ENCODE measurements at regions not wholly inside any gene's neighbourhood (a gene's known extent, or its start where the extent isn't known, plus 50 kb on each side); places are given as distances from the start of the nearest gene placed in this dataset.

DNA sequence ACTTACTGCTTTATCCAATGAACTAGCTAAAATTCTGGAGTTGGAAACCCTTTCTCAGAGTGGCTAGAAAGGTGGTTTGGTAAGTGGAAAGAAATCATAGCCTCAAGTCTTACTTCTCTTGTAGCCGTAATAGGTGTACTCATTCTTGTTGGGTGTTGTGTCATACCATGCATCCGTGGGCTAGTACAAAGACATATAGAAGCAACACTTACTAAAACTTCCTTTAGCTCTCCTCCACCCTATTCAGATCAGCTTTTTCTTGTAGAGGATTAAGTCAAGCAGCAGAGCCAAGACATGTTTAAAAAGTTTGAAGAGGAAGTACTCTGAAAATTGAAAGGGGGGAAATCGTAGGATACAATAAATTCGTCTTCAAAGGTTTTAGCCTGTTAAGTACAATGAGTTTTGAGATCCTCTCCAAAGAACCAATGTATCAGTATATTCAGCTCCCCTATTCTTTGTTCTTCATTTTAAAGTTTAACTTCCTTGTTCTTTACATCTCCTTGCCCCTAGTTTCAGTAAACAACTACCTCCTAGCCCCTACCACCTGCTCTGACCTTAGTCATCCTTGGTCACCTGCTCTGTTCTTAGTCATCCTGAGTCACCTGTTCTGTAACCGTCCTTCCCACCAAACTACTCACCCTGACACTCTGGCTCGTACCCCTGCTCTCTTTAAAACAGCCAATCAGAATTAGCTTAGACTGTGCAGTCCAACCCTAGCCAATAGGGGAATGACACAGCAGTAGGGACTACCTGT lies 62.1 kb upstream of the DEUP1 start:
- TF ChIP-seq NPAS2 (CRISPR knock-in tag; IDR thresholded peaks at IDR 0.05; ENCODE audit: borderline replicate concordance) (no peak), JUNB (IDR thresholded peaks at IDR 0.05) (no peak), BHLHE40 (IDR thresholded peaks at IDR 0.05; ENCODE audit: low read depth, low read length) (no peak)
- TF ChIP-seq, protein P1, sequence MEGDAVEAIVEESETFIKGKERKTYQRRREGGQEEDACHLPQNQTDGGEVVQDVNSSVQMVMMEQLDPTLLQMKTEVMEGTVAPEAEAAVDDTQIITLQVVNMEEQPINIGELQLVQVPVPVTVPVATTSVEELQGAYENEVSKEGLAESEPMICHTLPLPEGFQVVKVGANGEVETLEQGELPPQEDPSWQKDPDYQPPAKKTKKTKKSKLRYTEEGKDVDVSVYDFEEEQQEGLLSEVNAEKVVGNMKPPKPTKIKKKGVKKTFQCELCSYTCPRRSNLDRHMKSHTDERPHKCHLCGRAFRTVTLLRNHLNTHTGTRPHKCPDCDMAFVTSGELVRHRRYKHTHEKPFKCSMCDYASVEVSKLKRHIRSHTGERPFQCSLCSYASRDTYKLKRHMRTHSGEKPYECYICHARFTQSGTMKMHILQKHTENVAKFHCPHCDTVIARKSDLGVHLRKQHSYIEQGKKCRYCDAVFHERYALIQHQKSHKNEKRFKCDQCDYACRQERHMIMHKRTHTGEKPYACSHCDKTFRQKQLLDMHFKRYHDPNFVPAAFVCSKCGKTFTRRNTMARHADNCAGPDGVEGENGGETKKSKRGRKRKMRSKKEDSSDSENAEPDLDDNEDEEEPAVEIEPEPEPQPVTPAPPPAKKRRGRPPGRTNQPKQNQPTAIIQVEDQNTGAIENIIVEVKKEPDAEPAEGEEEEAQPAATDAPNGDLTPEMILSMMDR (IDR thresholded peaks at IDR 0.05) = no peak

Measured in A549 (cell line).